RWPE2 (cell line): ENCODE measurements at regions not wholly inside any gene's neighbourhood (a gene's known extent, or its start where the extent isn't known, plus 50 kb on each side); places are given as distances from the start of the nearest gene placed in this dataset.

Source experiments
- ATAC-seq: fragments of 200-7000 bp; cut with Tn5 transposase; 3 replicates; pipeline ENCODE4 v1.9.1; 2021; ENCODE audit warnings: low read depth
- DNase-seq: peaks from one replicate; pipeline ENCODE4 v3.0.0-alpha.2; 2020; ENCODE audit warnings: low spot score
- H3K27ac ChIP-seq: fragments of 450-650 bp; 2 replicates; pipeline ENCODE4 v1.5.1; 2017; ENCODE audit warnings: mild to moderate bottlenecking; ENCODE audit not compliant: poor library complexity, severe bottlenecking
- H3K27me3 ChIP-seq: fragments of 250-450 bp; sonication (Bioruptor Pico); 2 replicates; pipeline ENCODE4 v1.5.1; 2021; ENCODE audit warnings: mild to moderate bottlenecking, moderate library complexity; ENCODE audit not compliant: insufficient read depth, poor library complexity, severe bottlenecking
- H3K36me3 ChIP-seq: fragments of 250-450 bp; sonication (Bioruptor Pico); 2 replicates; pipeline ENCODE4 v1.5.1; 2020; ENCODE audit warnings: low read depth, mild to moderate bottlenecking, moderate library complexity
- H3K4me1 ChIP-seq: fragments of 250-450 bp; sonication (Bioruptor Pico); 2 replicates; pipeline ENCODE4 v1.5.1; 2021; ENCODE audit warnings: mild to moderate bottlenecking, moderate library complexity; ENCODE audit not compliant: insufficient read depth, poor library complexity, severe bottlenecking
- H3K4me3 ChIP-seq: fragments of 250-450 bp; sonication (Bioruptor Pico); 2 replicates; pipeline ENCODE4 v1.5.1; 2021; ENCODE audit warnings: mild to moderate bottlenecking, moderate library complexity; ENCODE audit not compliant: severe bottlenecking
- H3K9me3 ChIP-seq: fragments of 250-450 bp; sonication (Bioruptor Pico); 2 replicates; pipeline ENCODE4 v1.5.1; 2021; ENCODE audit warnings: mild to moderate bottlenecking, moderate library complexity; ENCODE audit not compliant: severe bottlenecking
- CTCF ChIP-seq: fragments of 450-650 bp; IDR thresholded peaks from one replicate; pipeline ENCODE4 v1.5.1; 2017; ENCODE audit warnings: mild to moderate bottlenecking, moderate library complexity; ENCODE audit not compliant: poor library complexity, severe bottlenecking

- DNase-seq (no peak), ATAC-seq (peak; percentile 57; the same call in 2 of the 3 replicates)
- Histone ChIP-seq H3K36me3 (no peaks in the 10 kb centered on the region), H3K4me1 (peaks cover 54% of the 10 kb centered on the region), H3K4me3 (no peak overlapping the region), H3K9me3 (no peaks in the 10 kb centered on the region), H3K27me3 (no peaks in the 10 kb centered on the region), H3K27ac (peak overlapping the region; percentile 72)
- peak; percentile 68 for TF ChIP-seq CTCF
Measured at GRCh38 chr14:22265319-22266141, 323.5 kb downstream of the DAD1 start.

- no peak for DNase-seq
- no peaks in the 10 kb centered on the region for H3K36me3 ChIP-seq
- H3K27ac ChIP-seq = peak overlapping the region; percentile 72
- peaks cover 54% of the 10 kb centered on the region for H3K4me1 ChIP-seq
- no peak for ATAC-seq
- H3K27me3 ChIP-seq = no peaks in the 10 kb centered on the region
- no peak for TF ChIP-seq CTCF
- H3K9me3 ChIP-seq = no peaks in the 10 kb centered on the region
- H3K4me3 ChIP-seq = no peak overlapping the region
Measured at GRCh38 chr14:22264759-22265158, 324.3 kb downstream of the DAD1 start.

GRCh38 chr14:22263961-22264360, 325.1 kb downstream of the DAD1 start:
- H3K36me3 ChIP-seq = no peaks in the 10 kb centered on the region
- H3K27ac ChIP-seq = peak overlapping the region; percentile 72
- H3K4me1 ChIP-seq = peaks cover 50% of the 10 kb centered on the region
- H3K9me3 ChIP-seq = no peaks in the 10 kb centered on the region
- H3K27me3 ChIP-seq = no peaks in the 10 kb centered on the region
- H3K4me3 ChIP-seq = no peak overlapping the region
- TF ChIP-seq CTCF = no peak
- ATAC-seq = peak; percentile 13; the same call in 1 of the 3 replicates
- no peak for DNase-seq

- no peak for ATAC-seq
- Histone ChIP-seq H3K27ac (no peak overlapping the region), H3K27me3 (no peaks in the 10 kb centered on the region), H3K36me3 (no peaks in the 10 kb centered on the region), H3K9me3 (no peaks in the 10 kb centered on the region), H3K4me3 (no peak overlapping the region), H3K4me1 (peaks cover 40% of the 10 kb centered on the region)
- DNase-seq = no peak
- TF ChIP-seq CTCF = no peak
Measured at GRCh38 chr14:22262881-22263280, 326.1 kb downstream of the DAD1 start.
